ENCODE measurements at regions not wholly inside any gene's neighbourhood (a gene's known extent, or its start where the extent isn't known, plus 50 kb on each side); places are given as distances from the start of the nearest gene placed in this dataset.

- TF ChIP-seq, protein P1, sequence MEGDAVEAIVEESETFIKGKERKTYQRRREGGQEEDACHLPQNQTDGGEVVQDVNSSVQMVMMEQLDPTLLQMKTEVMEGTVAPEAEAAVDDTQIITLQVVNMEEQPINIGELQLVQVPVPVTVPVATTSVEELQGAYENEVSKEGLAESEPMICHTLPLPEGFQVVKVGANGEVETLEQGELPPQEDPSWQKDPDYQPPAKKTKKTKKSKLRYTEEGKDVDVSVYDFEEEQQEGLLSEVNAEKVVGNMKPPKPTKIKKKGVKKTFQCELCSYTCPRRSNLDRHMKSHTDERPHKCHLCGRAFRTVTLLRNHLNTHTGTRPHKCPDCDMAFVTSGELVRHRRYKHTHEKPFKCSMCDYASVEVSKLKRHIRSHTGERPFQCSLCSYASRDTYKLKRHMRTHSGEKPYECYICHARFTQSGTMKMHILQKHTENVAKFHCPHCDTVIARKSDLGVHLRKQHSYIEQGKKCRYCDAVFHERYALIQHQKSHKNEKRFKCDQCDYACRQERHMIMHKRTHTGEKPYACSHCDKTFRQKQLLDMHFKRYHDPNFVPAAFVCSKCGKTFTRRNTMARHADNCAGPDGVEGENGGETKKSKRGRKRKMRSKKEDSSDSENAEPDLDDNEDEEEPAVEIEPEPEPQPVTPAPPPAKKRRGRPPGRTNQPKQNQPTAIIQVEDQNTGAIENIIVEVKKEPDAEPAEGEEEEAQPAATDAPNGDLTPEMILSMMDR (conservative IDR thresholded peaks at IDR 0.05; ENCODE audit: low read depth in 2 of 2) = no peak
- no peak for TF ChIP-seq EZH2phosphoT487 (IDR thresholded peaks at IDR 0.05; ENCODE audit: unreplicated experiment)
- TF ChIP-seq CREB1 (CRISPR knock-in tag; IDR thresholded peaks at IDR 0.05; ENCODE audit: low read depth) = no peak
- TF ChIP-seq, protein P2, sequence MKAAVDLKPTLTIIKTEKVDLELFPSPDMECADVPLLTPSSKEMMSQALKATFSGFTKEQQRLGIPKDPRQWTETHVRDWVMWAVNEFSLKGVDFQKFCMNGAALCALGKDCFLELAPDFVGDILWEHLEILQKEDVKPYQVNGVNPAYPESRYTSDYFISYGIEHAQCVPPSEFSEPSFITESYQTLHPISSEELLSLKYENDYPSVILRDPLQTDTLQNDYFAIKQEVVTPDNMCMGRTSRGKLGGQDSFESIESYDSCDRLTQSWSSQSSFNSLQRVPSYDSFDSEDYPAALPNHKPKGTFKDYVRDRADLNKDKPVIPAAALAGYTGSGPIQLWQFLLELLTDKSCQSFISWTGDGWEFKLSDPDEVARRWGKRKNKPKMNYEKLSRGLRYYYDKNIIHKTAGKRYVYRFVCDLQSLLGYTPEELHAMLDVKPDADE (IDR thresholded peaks at IDR 0.05) = no peak
These were observed 63.6 kb upstream of the KLF12 start for GRCh38 chr13:74197677-74198429.
